Heart left ventricle (tissue), 16 donors: ENCODE measurements at regions not wholly inside any gene's neighbourhood (a gene's known extent, or its start where the extent isn't known, plus 50 kb on each side); places are given as distances from the start of the nearest gene placed in this dataset.

Source experiments
- ATAC-seq, 4 donors: fragments of 200-7000 bp; cut with Tn5 transposase; one replicate each; pipeline ENCODE4 v1.9.1; 2020 to 2022; ENCODE audit warnings: moderate library complexity in 4 of 4, mild to moderate bottlenecking in 3 of 4, moderate number of reproducible peaks in 1 of 4
- DNase-seq, 5 donors: peaks; one replicate each; pipeline ENCODE4 v3.0.0-alpha.2; 2020
- H3K27ac ChIP-seq, 12 donors: fragments of 200-600 bp; sonication (generic) in 4 of 12; one replicate each; pipeline versions ENCODE4 v1.5.0 to v1.8.0; 2016 to 2022; ENCODE audit warnings: mild to moderate bottlenecking in 2 of 12
- H3K27me3 ChIP-seq, 9 donors: fragments of 200-600 bp; sonication (generic) in 2 of 9; one replicate each; pipeline versions ENCODE4 v1.5.1 to v1.8.0; 2016 to 2022; ENCODE audit warnings: mild to moderate bottlenecking in 3 of 9
- H3K36me3 ChIP-seq, 9 donors: fragments of 200-600 bp; sonication (generic) in 2 of 9; one replicate each; pipeline versions ENCODE4 v1.5.0 to v1.8.0; 2018 to 2022; ENCODE audit warnings: mild to moderate bottlenecking in 2 of 9
- H3K4me1 ChIP-seq, 12 donors: fragments of 200-600 bp; sonication (generic) in 4 of 12; one replicate each; pipeline versions ENCODE4 v1.5.0 to v1.8.0; 2016 to 2022; ENCODE audit warnings: mild to moderate bottlenecking in 3 of 12
- H3K4me3 ChIP-seq, 12 donors: fragments of 200-600 bp; sonication (generic) in 4 of 12; one replicate each; pipeline versions ENCODE4 v1.5.0 to v1.8.0; 2017 to 2022; ENCODE audit warnings: mild to moderate bottlenecking in 9 of 12, moderate library complexity in 4 of 12
- H3K9me3 ChIP-seq, 12 donors: fragments of 200-600 bp; sonication (generic) in 4 of 12; one replicate each; pipeline versions ENCODE4 v1.5.0 to v1.8.0; 2016 to 2022; ENCODE audit warnings: mild to moderate bottlenecking in 1 of 12
- CTCF ChIP-seq, 12 donors: fragments of 200-600 bp; sonication (generic) in 4 of 12; IDR thresholded peaks; one replicate each; pipeline versions ENCODE4 v1.5.0 to v1.8.0; 2018 to 2022; ENCODE audit warnings: antibody characterized with exemption in 12 of 12, mild to moderate bottlenecking in 5 of 12
- POLR2A ChIP-seq, 2 donors: fragments of 450-650 bp; IDR thresholded peaks; one replicate each; pipeline ENCODE4 v1.6.1; 2017; ENCODE audit warnings: antibody characterized with exemption in 2 of 2, mild to moderate bottlenecking in 2 of 2, moderate library complexity in 2 of 2
- WGBS, 4 donors: extraction: QIAGEN DNeasy Blood & Tissue Kit in 2 of 4; methylation state at CpG; one replicate each; pipeline versions ENCODE4 v1.1.5 to v1.1.7; 2013 to 2018; 5-methylcytosine and 5-hydroxymethylcytosine counted together
- intact Hi-C, 10 donors: fragments of 100-400 bp; cut with DNase I; formaldehyde crosslinking; loops; one replicate each; pipeline versions ENCODE4 v1.11.1 to v1.14.2; 2022
- donor health status: ischemic (EF 13 %, LVEDD 7.1; RV severe dilation, severe dysfunction).
- donor health status: healthy with polysubstance abuse.
- donor health status: DM: no; HTN: yes; CAD: no.
- donor health status: DM: no; HTN: no; CAD: no.
- donor health status: ischemic (EF 25% LVEDD 6.9; RV normal size, moderate dysfunction).
- donor health status: ischemic (EF 25% LVEDD 5.7; RV mildly dilated, moderate dysfunction).
- donor health status: healthy.
- donor health status: DM: yes; HTN: yes; CAD: no.
- donor health status: ischemic (EF 35%, LVEDD 5.7; RV mildly dilated, moderate dysfunction).
- donor health status: nonischemic (EF 11% LVEDD 7.7; RV severe dilation, severe dysfunction).
- donor health status: DM: yes; HTN: yes; CAD: no.
- donor health status: PGD.
- donor health status: ischemic (EF 29% LVEDD 5.4; RV normal size, mild dysfunction).
- donor health status: nonischemic (EF 23%, LVEDD 6.1; RV moderate dilation, normal function).

- no peaks in the 10 kb centered on the region for H3K4me1 ChIP-seq
- TF ChIP-seq POLR2A (IDR thresholded peaks at IDR 0.05) (no peak), CTCF (IDR thresholded peaks at IDR 0.05) (no peak)
- DNase-seq (no peak), ATAC-seq (no peak)
- no peak overlapping the region for H3K27ac ChIP-seq
- no peaks in the 10 kb centered on the region for H3K36me3 ChIP-seq
- peaks cover 0 to 21% (median 7%) of the 10 kb centered on the region in 12 donors for H3K9me3 ChIP-seq
- WGBS, 4 donors, result 39 to 56% (median 50%) methylated on average over 2 of the region's 2 CpGs
- H3K27me3 ChIP-seq, result no peaks in the 10 kb centered on the region
- intact Hi-C loops, result no loop called here
- no peak overlapping the region for H3K4me3 ChIP-seq
Observed at GRCh38 chr13:19068691-19069090, 112.9 kb downstream of the TUBA3C start.

- no peaks in the 10 kb centered on the region for H3K4me1 ChIP-seq
- DNase-seq (no peak), ATAC-seq (no peak)
- H3K27me3 ChIP-seq, result no peaks in the 10 kb centered on the region
- TF ChIP-seq CTCF (IDR thresholded peaks at IDR 0.05) (no peak), POLR2A (IDR thresholded peaks at IDR 0.05) (no peak)
- H3K27ac ChIP-seq, result no peak overlapping the region
- peaks cover 0 to 21% (median 7%) of the 10 kb centered on the region in 12 donors for H3K9me3 ChIP-seq
- intact Hi-C loops, result no loop called here
- WGBS, 4 donors, result 88 to 97% (median 92%) methylated on average over 2 of the region's 2 CpGs
- no peak overlapping the region for H3K4me3 ChIP-seq
- no peaks in the 10 kb centered on the region for H3K36me3 ChIP-seq
Observed at GRCh38 chr13:19067767-19068166, 113.9 kb downstream of the TUBA3C start.

- no peaks in the 10 kb centered on the region for H3K27me3 ChIP-seq
- WGBS, 4 donors, result 69 to 97% (median 75%) methylated on average over 4 of the region's 4 CpGs
- H3K4me1 ChIP-seq, result no peaks in the 10 kb centered on the region
- H3K36me3 ChIP-seq, result no peaks in the 10 kb centered on the region
- no peak overlapping the region for H3K27ac ChIP-seq
- no peak for DNase-seq
- no peak overlapping the region for H3K4me3 ChIP-seq
- H3K9me3 ChIP-seq, result peaks cover 0 to 21% (median 7%) of the 10 kb centered on the region in 12 donors
- intact Hi-C loops, result no loop called here
- no peak for TF ChIP-seq CTCF (IDR thresholded peaks at IDR 0.05)
- no peak for TF ChIP-seq POLR2A (IDR thresholded peaks at IDR 0.05)
- ATAC-seq, result no peak
Observed at GRCh38 chr13:19062801-19063200, 118.8 kb downstream of the TUBA3C start.

GRCh38 chr13:19062019-19062646 lies 119.5 kb downstream of the TUBA3C start:
- H3K27ac ChIP-seq, result no peak overlapping the region
- TF ChIP-seq CTCF (IDR thresholded peaks at IDR 0.05), result no peak
- TF ChIP-seq POLR2A (IDR thresholded peaks at IDR 0.05), result no peak
- DNase-seq, result peak in 1 of 5 donors; percentile 35
- H3K4me3 ChIP-seq, result no peak overlapping the region
- H3K27me3 ChIP-seq, result no peaks in the 10 kb centered on the region
- H3K36me3 ChIP-seq, result no peaks in the 10 kb centered on the region
- ATAC-seq, result no peak
- WGBS, 4 donors, result 84 to 89% (median 87%) methylated on average over 10 to 11 of the region's 11 CpGs
- H3K9me3 ChIP-seq, result peaks cover 0 to 21% (median 7%) of the 10 kb centered on the region in 12 donors
- intact Hi-C loops, result no loop called here
- no peaks in the 10 kb centered on the region for H3K4me1 ChIP-seq
